ENCODE measurements at regions not wholly inside any gene's neighbourhood (a gene's known extent, or its start where the extent isn't known, plus 50 kb on each side); places are given as distances from the start of the nearest gene placed in this dataset.

DNA sequence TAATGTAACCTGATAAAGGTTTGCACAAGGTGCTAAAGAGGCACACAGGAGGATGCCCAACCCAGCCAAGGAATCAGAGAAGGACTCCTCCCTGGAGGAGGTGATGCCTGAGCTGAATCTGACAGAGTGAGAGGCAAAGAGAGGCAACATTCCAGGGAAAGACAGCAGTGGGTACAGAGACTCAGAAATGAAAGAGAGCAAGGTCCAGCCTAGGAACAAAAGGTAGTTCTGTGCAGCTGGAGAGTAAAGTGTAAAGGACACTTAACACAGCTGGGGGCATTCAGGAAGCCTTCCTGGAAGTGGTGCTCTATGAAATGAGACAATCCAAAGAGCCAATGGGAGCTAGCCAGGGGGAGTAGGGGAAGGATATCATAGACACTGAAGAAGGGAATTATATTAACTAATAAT is 181.0 kb upstream of the GLI2 start:
- Histone ChIP-seq H3K4me3 (ENCODE audit: low read length) (no peak overlapping the region), H3K36me3 (ENCODE audit: low read depth, low read length) (no peaks in the 10 kb centered on the region), H3K27me3 (ENCODE audit: low read length) (no peaks in the 10 kb centered on the region), H3K9me3 (ENCODE audit: low read length) (no peaks in the 10 kb centered on the region), H3K4me1 (ENCODE audit: insufficient read depth, low read length) (peaks cover 19% of the 10 kb centered on the region), H3K4me2 (ENCODE audit: low read length) (no peak overlapping the region), H3F3A (ENCODE audit: low read length, unreplicated experiment) (no peaks in the 10 kb centered on the region), H4K20me1 (ENCODE audit: low read length) (no peaks in the 10 kb centered on the region), H3K9me2 (replicated peaks; ENCODE audit: low read length) (no peaks in the 10 kb centered on the region), H2AFZ (ENCODE audit: low read length) (no peak overlapping the region), H3K27ac (ENCODE audit: low read length) (no peak overlapping the region), H3K79me2 (ENCODE audit: low read length) (no peaks in the 10 kb centered on the region), H3K9ac (ENCODE audit: low read length) (no peak overlapping the region)
- DNase-seq (no peak), ATAC-seq (no peak)
- no peak for TF ChIP-seq EZH2phosphoT487 (IDR thresholded peaks at IDR 0.05; ENCODE audit: borderline replicate concordance, low read length)
- TF ChIP-seq, protein P1, sequence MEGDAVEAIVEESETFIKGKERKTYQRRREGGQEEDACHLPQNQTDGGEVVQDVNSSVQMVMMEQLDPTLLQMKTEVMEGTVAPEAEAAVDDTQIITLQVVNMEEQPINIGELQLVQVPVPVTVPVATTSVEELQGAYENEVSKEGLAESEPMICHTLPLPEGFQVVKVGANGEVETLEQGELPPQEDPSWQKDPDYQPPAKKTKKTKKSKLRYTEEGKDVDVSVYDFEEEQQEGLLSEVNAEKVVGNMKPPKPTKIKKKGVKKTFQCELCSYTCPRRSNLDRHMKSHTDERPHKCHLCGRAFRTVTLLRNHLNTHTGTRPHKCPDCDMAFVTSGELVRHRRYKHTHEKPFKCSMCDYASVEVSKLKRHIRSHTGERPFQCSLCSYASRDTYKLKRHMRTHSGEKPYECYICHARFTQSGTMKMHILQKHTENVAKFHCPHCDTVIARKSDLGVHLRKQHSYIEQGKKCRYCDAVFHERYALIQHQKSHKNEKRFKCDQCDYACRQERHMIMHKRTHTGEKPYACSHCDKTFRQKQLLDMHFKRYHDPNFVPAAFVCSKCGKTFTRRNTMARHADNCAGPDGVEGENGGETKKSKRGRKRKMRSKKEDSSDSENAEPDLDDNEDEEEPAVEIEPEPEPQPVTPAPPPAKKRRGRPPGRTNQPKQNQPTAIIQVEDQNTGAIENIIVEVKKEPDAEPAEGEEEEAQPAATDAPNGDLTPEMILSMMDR (conservative IDR thresholded peaks at IDR 0.05; ENCODE audit: low read depth, low read length), result no peak
- TF ChIP-seq EZH2 (IDR thresholded peaks at IDR 0.05; ENCODE audit: low read length, unreplicated experiment), result no peak
- no TSS peak for BruUV-seq (replicated peaks)
- ChIA-PET POLR2A (ENCODE audit: unreplicated experiment) (no interaction called here), CTCF (no interaction called here)
- intact Hi-C loops (cut with micrococcal nuclease), result no loop called here

DNA sequence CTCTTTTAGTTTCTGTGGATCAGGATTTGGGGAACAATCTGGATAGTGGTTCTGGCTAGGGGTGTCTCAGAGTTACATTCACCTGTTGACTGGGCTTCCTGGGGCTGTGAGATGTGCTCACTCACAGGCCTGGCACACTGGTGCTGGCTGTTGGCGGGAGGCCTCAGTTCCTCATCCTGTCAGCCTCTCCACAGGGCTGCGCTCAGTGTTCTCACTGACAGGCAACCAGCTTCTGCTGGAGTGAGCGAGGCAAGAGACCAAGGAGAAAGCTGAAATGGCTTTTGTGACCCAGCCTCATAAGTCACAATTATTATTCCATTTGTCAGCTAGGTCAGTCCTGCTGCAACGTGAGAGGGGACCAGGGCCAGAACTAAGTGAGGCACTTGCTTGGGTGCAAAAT is 180.6 kb upstream of the GLI2 start:
- CTCF ChIA-PET, result no interaction called here
- Histone ChIP-seq H3K4me1 (ENCODE audit: insufficient read depth, low read length) (peaks cover 19% of the 10 kb centered on the region), H3K36me3 (ENCODE audit: low read depth, low read length) (no peaks in the 10 kb centered on the region), H2AFZ (ENCODE audit: low read length) (no peak overlapping the region), H4K20me1 (ENCODE audit: low read length) (no peaks in the 10 kb centered on the region), H3K9me3 (ENCODE audit: low read length) (no peaks in the 10 kb centered on the region), H3K4me2 (ENCODE audit: low read length) (no peak overlapping the region), H3F3A (ENCODE audit: low read length, unreplicated experiment) (no peaks in the 10 kb centered on the region), H3K79me2 (ENCODE audit: low read length) (no peaks in the 10 kb centered on the region), H3K9ac (ENCODE audit: low read length) (no peak overlapping the region), H3K4me3 (ENCODE audit: low read length) (no peak overlapping the region), H3K9me2 (replicated peaks; ENCODE audit: low read length) (no peaks in the 10 kb centered on the region), H3K27ac (ENCODE audit: low read length) (no peak overlapping the region), H3K27me3 (ENCODE audit: low read length) (no peaks in the 10 kb centered on the region)
- POLR2A ChIA-PET (ENCODE audit: unreplicated experiment), result no interaction called here
- no TSS peak for BruUV-seq (replicated peaks)
- DNase-seq (no peak), ATAC-seq (no peak)
- no peak for TF ChIP-seq EZH2 (IDR thresholded peaks at IDR 0.05; ENCODE audit: low read length, unreplicated experiment)
- intact Hi-C loops (cut with micrococcal nuclease), result no loop called here

DNA sequence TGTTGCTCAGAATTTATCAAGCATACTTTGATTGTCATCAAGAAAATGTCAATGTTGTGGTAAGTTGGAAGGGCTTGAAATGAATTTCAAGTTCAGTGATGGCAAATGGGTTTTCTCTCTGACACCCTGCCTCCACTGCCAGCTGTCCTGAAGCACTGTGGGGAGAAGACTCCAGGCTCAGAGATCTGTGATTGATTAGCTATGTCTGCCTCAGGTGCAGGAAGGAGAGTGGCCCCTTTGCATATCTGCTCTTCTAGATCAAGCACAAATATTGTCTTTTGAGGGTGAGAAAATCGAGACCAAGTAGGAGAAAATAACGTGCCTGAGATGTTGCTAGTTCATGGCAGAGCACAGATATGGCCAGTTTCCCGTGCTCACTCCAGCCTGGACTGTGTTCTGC is 178.8 kb upstream of the GLI2 start:
- H2AFZ ChIP-seq (ENCODE audit: low read length), result no peak overlapping the region
- peaks cover 15% of the 10 kb centered on the region for H3K4me1 ChIP-seq (ENCODE audit: insufficient read depth, low read length)
- no peaks in the 10 kb centered on the region for H3K27me3 ChIP-seq (ENCODE audit: low read length)
- ATAC-seq (no peak), DNase-seq (no peak)
- intact Hi-C loops (cut with micrococcal nuclease), result no loop called here
- no peak overlapping the region for H3K9ac ChIP-seq (ENCODE audit: low read length)
- H3K9me3 ChIP-seq (ENCODE audit: low read length), result no peaks in the 10 kb centered on the region
- H3K4me2 ChIP-seq (ENCODE audit: low read length), result no peak overlapping the region
- POLR2A ChIA-PET (ENCODE audit: unreplicated experiment), result no interaction called here
- CTCF ChIA-PET, result no interaction called here
- no peaks in the 10 kb centered on the region for H4K20me1 ChIP-seq (ENCODE audit: low read length)
- no peaks in the 10 kb centered on the region for H3K9me2 ChIP-seq (replicated peaks; ENCODE audit: low read length)
- TF ChIP-seq, protein P1 (conservative IDR thresholded peaks at IDR 0.05; ENCODE audit: low read depth, low read length), result no peak
- TF ChIP-seq EZH2 (IDR thresholded peaks at IDR 0.05; ENCODE audit: low read length, unreplicated experiment) (no peak), EZH2phosphoT487 (IDR thresholded peaks at IDR 0.05; ENCODE audit: borderline replicate concordance, low read length) (no peak)
- no peaks in the 10 kb centered on the region for H3K79me2 ChIP-seq (ENCODE audit: low read length)
- no peak overlapping the region for H3K27ac ChIP-seq (ENCODE audit: low read length)
- BruUV-seq (replicated peaks), result no TSS peak
- H3K36me3 ChIP-seq (ENCODE audit: low read depth, low read length), result no peaks in the 10 kb centered on the region
- no peaks in the 10 kb centered on the region for H3F3A ChIP-seq (ENCODE audit: low read length, unreplicated experiment)
- no peak overlapping the region for H3K4me3 ChIP-seq (ENCODE audit: low read length)

Data from PC-3 (cell line).